Parathyroid adenoma (tissue), 2 donors: ENCODE measurements at regions not wholly inside any gene's neighbourhood (a gene's known extent, or its start where the extent isn't known, plus 50 kb on each side); places are given as distances from the start of the nearest gene placed in this dataset.

Source experiments
- H2AFZ ChIP-seq: fragments of 300-600 bp; sonication (generic); one replicate; pipeline ENCODE4 v1.7.0; 2017; ENCODE audit warnings: antibody characterized with exemption, mild to moderate bottlenecking
- H3K27ac ChIP-seq: fragments of 300-600 bp; sonication (generic); one replicate; pipeline ENCODE4 v1.7.0; 2017
- H3K27me3 ChIP-seq: fragments of 300-600 bp; sonication (generic); one replicate; pipeline ENCODE4 v1.7.0; 2017; ENCODE audit warnings: low read length; ENCODE audit not compliant: control insufficient read depth, insufficient read depth
- H3K36me3 ChIP-seq: fragments of 300-600 bp; sonication (generic); one replicate; pipeline ENCODE4 v1.7.0; 2017; ENCODE audit warnings: low read length; ENCODE audit not compliant: control insufficient read depth, insufficient read depth
- H3K4me1 ChIP-seq: fragments of 300-600 bp; sonication (generic); one replicate; pipeline ENCODE4 v1.7.0; 2017; ENCODE audit warnings: control low read depth
- H3K4me2 ChIP-seq: fragments of 300-600 bp; sonication (generic); one replicate; pipeline ENCODE4 v1.7.0; 2017; ENCODE audit warnings: low read length
- H3K4me3 ChIP-seq: fragments of 300-600 bp; sonication (generic); one replicate; pipeline ENCODE4 v1.7.0; 2017; ENCODE audit warnings: low read depth, low read length
- H3K79me2 ChIP-seq: fragments of 300-600 bp; sonication (generic); one replicate; pipeline ENCODE4 v1.7.0; 2017; ENCODE audit warnings: control low read depth
- H3K9ac ChIP-seq: fragments of 300-600 bp; sonication (generic); one replicate; pipeline ENCODE4 v1.7.0; 2017; ENCODE audit warnings: mild to moderate bottlenecking
- H3K9me3 ChIP-seq: fragments of 300-600 bp; sonication (generic); one replicate; pipeline ENCODE4 v1.7.0; 2017; ENCODE audit warnings: low read length; ENCODE audit not compliant: control insufficient read depth
- CTCF ChIP-seq: fragments of 300-600 bp; sonication (generic); IDR thresholded peaks from one replicate; pipeline ENCODE4 v1.7.0; 2017; ENCODE audit warnings: antibody characterized with exemption, mild to moderate bottlenecking
- donor health status: primary hyperparathyroidism.

- no peak for TF ChIP-seq CTCF
- H3K9ac ChIP-seq: no peak overlapping the region
- H3K79me2 ChIP-seq: no peaks in the 10 kb centered on the region
- no peaks in the 10 kb centered on the region for H3K4me1 ChIP-seq
- no peak overlapping the region for H3K4me3 ChIP-seq
- H3K4me2 ChIP-seq: no peak overlapping the region
- no peaks in the 10 kb centered on the region for H3K36me3 ChIP-seq
- no peak overlapping the region for H2AFZ ChIP-seq
- no peaks in the 10 kb centered on the region for H3K9me3 ChIP-seq
- H3K27ac ChIP-seq: no peak overlapping the region
- H3K27me3 ChIP-seq: no peaks in the 10 kb centered on the region
Observed at GRCh38 chr21:31395268-31395667, 51.2 kb upstream of the TIAM1 start.

- no peaks in the 10 kb centered on the region for H3K4me1 ChIP-seq
- H3K27ac ChIP-seq: no peak overlapping the region
- no peaks in the 10 kb centered on the region for H3K27me3 ChIP-seq
- H3K9me3 ChIP-seq: no peaks in the 10 kb centered on the region
- H2AFZ ChIP-seq: no peak overlapping the region
- no peaks in the 10 kb centered on the region for H3K79me2 ChIP-seq
- H3K9ac ChIP-seq: no peak overlapping the region
- no peak for TF ChIP-seq CTCF
- no peak overlapping the region for H3K4me2 ChIP-seq
- no peak overlapping the region for H3K4me3 ChIP-seq
- no peaks in the 10 kb centered on the region for H3K36me3 ChIP-seq
Observed at GRCh38 chr21:31394309-31394708, 50.2 kb upstream of the TIAM1 start.
